Germinal center (tissue), 1 donor: ENCODE measurements at regions not wholly inside any gene's neighbourhood (a gene's known extent, or its start where the extent isn't known, plus 50 kb on each side); places are given as distances from the start of the nearest gene placed in this dataset.
"Not testable (repeated sequence)": the region's sequence is repeated elsewhere in the genome, so short reads cannot be mapped to it uniquely, and the experiment has no call there.

ENCODE experiments used
- DNase-seq: peaks from one replicate; pipeline ENCODE4 v3.0.0; 2012; ENCODE audit warnings: mixed read lengths, low spot score

- no peak for DNase-seq
Measured at GRCh38 chr21:23982546-23982945, 1624.7 kb downstream of the MRPL39 start.

DNA sequence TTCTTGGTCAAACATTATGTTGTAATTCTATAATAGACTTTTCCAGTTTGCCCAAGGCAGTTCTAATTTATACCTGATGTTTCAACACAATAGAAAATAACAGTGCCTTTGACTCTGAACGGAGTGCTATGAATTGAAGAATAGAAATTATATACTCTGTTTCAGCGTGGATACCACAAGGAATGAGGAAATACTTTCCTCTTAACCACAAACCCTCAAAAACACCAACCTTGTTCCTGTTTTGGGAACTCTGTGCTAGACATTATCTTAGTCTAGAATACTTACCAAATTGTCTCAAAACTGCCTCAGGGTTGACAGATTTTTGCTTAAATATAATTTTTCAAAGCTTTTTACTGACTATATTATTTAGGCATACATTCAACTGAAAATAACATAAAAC is 1629.3 kb downstream of the MRPL39 start:
- no peak for DNase-seq

DNA sequence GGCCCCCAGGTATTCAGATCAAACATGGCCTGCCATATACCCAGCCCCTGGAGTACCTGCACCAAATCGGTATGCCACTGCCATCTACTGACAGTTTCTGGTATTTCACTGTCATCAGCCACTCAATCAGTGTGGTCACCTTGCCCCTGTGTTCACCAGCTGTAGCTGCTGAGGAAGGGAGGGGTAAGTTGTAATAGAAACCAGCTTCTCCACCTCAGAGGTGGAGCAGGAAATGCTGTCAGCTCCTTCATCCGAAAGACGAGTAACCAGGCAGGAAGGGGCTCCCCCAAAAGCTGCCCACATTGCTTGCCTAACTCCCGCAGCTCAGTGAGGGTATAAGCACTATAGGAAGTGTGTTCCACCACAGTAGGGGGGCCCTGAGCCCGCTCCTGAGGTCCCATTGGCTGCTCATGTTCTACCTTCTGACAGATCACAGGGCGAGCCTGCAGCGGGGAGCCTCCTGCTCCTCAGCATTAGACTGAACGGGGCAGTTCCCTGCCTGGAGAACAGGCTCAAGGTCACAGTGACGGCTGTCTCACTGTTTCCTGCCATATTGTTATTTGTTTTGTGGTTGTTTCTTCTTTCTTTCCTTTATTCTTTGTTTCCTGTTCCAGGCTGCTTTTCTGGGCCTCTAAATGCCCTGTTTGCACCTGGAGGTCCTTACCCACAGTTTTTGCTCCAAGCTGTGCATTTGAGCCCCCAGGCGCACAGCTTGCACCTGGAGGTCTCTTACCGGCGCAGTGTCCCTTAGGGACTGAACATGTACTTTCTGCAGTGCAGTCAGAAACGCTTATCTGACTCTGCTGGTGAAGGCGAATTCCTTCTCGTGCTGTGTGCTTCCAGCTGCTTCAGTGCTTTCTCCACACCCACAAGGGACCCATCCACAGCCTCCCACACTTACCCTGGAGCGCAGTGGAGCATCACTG is 1638.3 kb downstream of the MRPL39 start:
- peak; percentile 17 for DNase-seq

DNA sequence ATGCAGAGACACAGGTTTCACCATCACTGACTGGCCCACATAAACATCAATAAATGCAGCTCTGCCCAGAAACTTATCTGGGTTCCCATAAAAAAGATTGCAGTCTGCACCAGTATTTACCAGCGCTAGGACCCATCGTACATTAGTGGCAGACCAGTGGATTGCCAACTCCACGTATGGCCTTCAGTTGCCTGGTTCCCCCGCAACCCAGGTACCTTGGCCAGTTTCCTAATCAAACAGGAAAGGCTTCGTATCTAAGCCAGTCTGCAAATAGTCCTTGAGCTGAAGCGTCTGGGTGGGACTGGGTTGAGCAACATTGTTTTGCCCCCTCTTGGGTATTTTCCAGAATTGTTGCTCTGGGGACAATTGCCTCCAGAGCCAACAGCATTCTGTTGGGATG is 1639.3 kb downstream of the MRPL39 start:
- no peak for DNase-seq

- DNase-seq, result no peak
Measured at GRCh38 chr21:23963454-23963853, 1643.8 kb downstream of the MRPL39 start.

DNA sequence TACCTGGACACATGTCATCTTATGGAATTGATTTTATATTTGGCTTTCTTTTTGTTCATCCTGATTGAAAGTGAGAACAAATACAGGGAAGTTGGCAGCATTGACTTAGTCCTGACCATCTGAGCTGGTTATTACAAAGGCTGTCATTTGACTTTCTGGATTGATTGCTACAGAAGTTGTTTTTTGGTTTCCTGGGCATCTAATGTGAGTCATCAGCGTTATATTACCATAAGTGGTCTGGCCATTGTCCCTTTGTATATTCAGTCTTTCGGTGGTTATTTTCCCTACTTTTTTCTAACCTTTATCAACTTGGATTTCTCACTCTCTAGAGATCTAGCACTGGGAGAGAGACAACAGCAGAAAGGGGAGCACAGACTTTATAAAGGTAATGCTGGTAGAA is 1646.5 kb downstream of the MRPL39 start:
- no peak for DNase-seq

GRCh38 chr21:23955135-23955843 is 1652.0 kb downstream of the MRPL39 start:
- DNase-seq, result no peak

- no peak for DNase-seq
Measured at GRCh38 chr21:23952269-23952668, 1655.0 kb downstream of the MRPL39 start.

DNA sequence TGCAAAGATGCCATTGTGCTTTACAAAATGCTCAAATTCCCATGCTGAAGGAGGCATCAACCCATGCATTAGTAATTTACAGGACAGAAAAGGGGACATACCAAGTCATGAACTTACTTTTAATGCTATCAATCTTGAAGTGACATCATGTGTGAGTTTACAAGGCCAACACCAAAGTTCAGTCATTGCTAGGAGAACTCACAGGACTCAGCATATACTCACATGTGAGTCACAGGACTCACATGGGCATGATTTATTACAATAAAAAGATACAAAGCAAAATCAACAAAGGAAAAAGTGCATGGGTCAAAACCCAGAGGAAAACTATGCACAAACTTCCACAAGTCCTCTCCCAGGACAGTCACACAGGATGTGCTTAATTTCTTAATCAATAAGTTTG is 1656.0 kb downstream of the MRPL39 start:
- DNase-seq, result no peak

DNA sequence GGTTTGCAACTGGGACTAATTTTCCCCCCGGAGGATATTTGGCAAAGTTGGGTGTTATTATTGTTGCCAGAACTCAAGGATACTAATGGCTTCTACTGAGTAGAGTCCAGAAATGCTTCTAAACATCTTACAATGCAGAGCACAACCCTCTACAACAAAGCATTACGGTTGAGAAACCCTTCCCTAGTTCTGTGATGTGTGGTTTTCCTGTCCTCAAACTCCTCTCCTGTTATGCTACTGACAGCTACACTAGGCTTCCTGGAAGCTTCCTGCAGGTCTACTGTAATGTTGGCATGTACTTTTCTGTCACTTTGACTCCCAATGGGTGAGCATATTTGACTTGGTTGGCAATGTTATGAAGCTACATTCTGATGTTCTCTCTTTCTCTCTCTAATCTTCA is 1656.9 kb downstream of the MRPL39 start:
- DNase-seq, result no peak

- no peak for DNase-seq
Measured at GRCh38 chr21:23949493-23949892, 1657.8 kb downstream of the MRPL39 start.

DNA sequence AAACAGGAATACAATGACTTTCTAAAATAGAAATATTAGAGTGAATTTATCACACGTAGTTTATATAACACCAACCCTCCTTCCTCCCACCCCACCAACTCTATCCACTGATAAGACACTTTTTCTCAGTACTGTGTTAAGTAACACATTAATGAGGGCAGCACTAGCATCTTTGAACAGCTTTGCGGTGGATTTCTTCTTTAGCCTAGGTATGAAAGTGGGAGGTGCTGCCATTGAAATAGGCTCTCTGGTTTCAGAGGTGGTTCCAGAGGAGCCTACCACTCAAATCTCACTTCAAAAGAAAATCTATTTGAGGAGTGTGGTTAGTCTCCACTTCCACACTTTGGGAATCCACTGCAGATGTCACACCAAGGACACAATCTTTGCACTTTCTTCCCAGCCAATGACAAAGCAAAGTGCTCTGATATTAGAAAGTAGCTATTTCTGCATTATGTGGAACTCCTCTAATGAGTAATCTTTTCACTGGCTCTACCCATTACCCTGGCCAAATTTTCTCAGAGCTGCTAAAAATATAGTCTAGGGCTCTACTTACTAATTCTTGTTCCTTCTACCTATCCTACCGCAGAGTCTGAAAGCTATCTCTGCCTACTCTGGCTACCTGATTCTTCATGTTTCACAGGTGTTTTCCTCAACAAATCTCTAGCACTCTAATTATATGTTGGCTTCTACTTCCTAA is 1667.8 kb downstream of the MRPL39 start:
- DNase-seq, result no peak

DNA sequence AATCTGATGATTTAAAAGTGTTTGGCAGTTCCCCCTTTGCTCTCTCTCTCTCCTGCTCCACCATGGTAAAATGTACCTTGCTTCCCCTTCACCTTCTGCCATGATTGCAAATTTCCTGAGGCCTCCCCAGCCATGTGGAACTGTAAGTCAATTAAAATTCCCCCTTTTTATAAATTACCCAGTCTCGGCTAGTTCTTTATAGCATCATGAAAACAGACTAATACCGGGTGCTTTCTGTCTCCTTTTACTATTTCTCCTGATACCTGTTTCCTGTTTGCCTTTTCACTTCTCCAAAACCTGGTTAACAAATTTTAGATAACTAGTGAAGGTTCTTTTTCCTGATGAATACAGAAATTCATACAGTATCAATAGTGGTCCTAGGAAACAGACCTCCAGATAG is 1670.3 kb downstream of the MRPL39 start:
- DNase-seq, result no peak

- no peak for DNase-seq
Measured at GRCh38 chr21:23936224-23936623, 1671.1 kb downstream of the MRPL39 start.

GRCh38 chr21:23930565-23930964 is 1676.7 kb downstream of the MRPL39 start:
- no peak for DNase-seq

GRCh38 chr21:23926430-23926829 is 1680.9 kb downstream of the MRPL39 start:
- DNase-seq, result not testable (repeated sequence)

GRCh38 chr21:23921670-23922418 is 1685.4 kb downstream of the MRPL39 start:
- peak; percentile 17 for DNase-seq

- no peak for DNase-seq
Measured at GRCh38 chr21:23900727-23901126, 1706.6 kb downstream of the MRPL39 start.

GRCh38 chr21:23899561-23899960 is 1707.7 kb downstream of the MRPL39 start:
- no peak for DNase-seq

- no peak for DNase-seq
Measured at GRCh38 chr21:23890652-23891051, 1716.6 kb downstream of the MRPL39 start.

DNA sequence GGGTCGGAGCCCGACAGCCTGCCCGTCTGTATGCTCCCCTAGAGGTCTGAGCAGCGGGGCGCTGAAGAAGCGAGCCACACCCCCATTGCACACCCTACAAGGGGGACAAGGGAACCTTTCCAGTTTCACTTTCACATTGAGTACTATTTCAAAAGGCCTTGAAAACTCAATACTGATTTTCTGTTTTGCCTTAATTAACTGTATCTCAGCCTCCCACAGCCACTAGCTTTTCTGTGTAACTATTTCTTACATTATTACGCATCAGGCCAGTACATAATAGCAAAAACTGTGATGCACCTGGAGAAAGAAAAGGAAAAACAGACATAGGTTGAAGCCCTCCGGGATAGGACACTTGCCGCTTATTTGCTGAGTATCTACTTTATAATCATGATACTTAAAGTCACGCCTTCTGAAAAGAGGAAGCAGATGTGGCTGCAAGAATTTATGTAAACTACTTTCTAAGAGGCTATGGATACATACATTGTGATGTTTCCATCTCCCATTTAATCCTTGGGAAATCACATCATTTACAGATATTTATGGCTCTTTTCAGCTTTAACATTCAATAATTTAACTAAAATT is 1719.5 kb downstream of the MRPL39 start:
- peak; percentile 2 for DNase-seq
